Liver (tissue), 8 donors: ENCODE measurements at regions not wholly inside any gene's neighbourhood (a gene's known extent, or its start where the extent isn't known, plus 50 kb on each side); places are given as distances from the start of the nearest gene placed in this dataset.

Source experiments
- DNase-seq: peaks from one replicate; pipeline ENCODE4 v3.0.0-alpha.2; 2017; ENCODE audit warnings: low spot score
- H3K27ac ChIP-seq, 2 donors: one replicate each; pipeline ENCODE4 v1.7.0; 2013; ENCODE audit warnings: inconsistent platforms in 2 of 2, low read length in 2 of 2, control low read depth in 1 of 2, low read depth in 1 of 2, mild to moderate bottlenecking in 1 of 2
- H3K27me3 ChIP-seq, 4 donors: one replicate each; pipeline versions ENCODE4 v1.6.1 to v1.7.0; 2013; ENCODE audit warnings: low read length in 3 of 4, inconsistent platforms in 1 of 4, mild to moderate bottlenecking in 1 of 4, moderate library complexity in 1 of 4; ENCODE audit not compliant: control insufficient read depth in 4 of 4, insufficient read depth in 4 of 4
- H3K36me3 ChIP-seq, 4 donors: one replicate each; pipeline versions ENCODE4 v1.6.1 to v1.7.0; 2013; ENCODE audit warnings: low read length in 3 of 4, mild to moderate bottlenecking in 3 of 4, low read depth in 1 of 4, moderate library complexity in 1 of 4; ENCODE audit not compliant: control insufficient read depth in 4 of 4, insufficient read depth in 3 of 4
- H3K4me1 ChIP-seq, 4 donors: one replicate each; pipeline versions ENCODE4 v1.6.1 to v1.7.0; 2013; ENCODE audit warnings: low read length in 3 of 4, mild to moderate bottlenecking in 3 of 4, moderate library complexity in 1 of 4; ENCODE audit not compliant: control insufficient read depth in 4 of 4, insufficient read depth in 4 of 4
- H3K4me3 ChIP-seq, 3 donors: one replicate each; pipeline versions ENCODE4 v1.6.1 to v1.7.0; 2013; ENCODE audit warnings: low read length in 3 of 3, control low read depth in 1 of 3, low read depth in 1 of 3, mild to moderate bottlenecking in 1 of 3
- H3K9ac ChIP-seq, 2 donors: one replicate each; pipeline ENCODE4 v1.7.0; 2013; ENCODE audit warnings: low read length in 2 of 2, mild to moderate bottlenecking in 2 of 2, moderate library complexity in 2 of 2, control low read depth in 1 of 2, low read depth in 1 of 2
- H3K9me3 ChIP-seq, 4 donors: one replicate each; pipeline versions ENCODE4 v1.6.1 to v1.7.0; 2013; ENCODE audit warnings: low read length in 3 of 4; ENCODE audit not compliant: control insufficient read depth in 4 of 4
- CTCF ChIP-seq: fragments of 150-350 bp; IDR thresholded peaks from 2 replicates; pipeline ENCODE4 v1.5.1; 2017; ENCODE audit warnings: improper control_type of control experiment, low read depth, low read length; ENCODE audit not compliant: missing input control
- FOXA1 ChIP-seq: IDR thresholded peaks from 2 replicates; pipeline ENCODE4 v1.6.1; 2016; ENCODE audit warnings: antibody characterized with exemption
- FOXA2 ChIP-seq: IDR thresholded peaks from 2 replicates; pipeline ENCODE4 v1.6.1; 2016; ENCODE audit warnings: antibody characterized with exemption
- GABPA ChIP-seq, 2 donors: IDR thresholded peaks in 1 of 2; conservative IDR thresholded peaks in 1 of 2; 2 replicates each; pipeline ENCODE4 v1.6.1; 2016; ENCODE audit warnings: antibody characterized with exemption in 2 of 2, mild to moderate bottlenecking in 1 of 2, moderate library complexity in 1 of 2
- HNF4A ChIP-seq, 2 donors: conservative IDR thresholded peaks; 2 replicates each; pipeline ENCODE4 v1.6.1; 2016; ENCODE audit warnings: antibody characterized with exemption in 2 of 2, mild to moderate bottlenecking in 2 of 2
- HNF4G ChIP-seq: IDR thresholded peaks from 2 replicates; pipeline ENCODE4 v1.6.1; 2016; ENCODE audit warnings: antibody characterized with exemption
- JUND ChIP-seq, 2 donors: IDR thresholded peaks; 2 replicates each; pipeline ENCODE4 v1.6.1; 2016; ENCODE audit warnings: antibody characterized with exemption in 2 of 2
- NR2F2 ChIP-seq: IDR thresholded peaks from 2 replicates; pipeline ENCODE4 v1.6.1; 2016; ENCODE audit warnings: antibody characterized with exemption
- RAD21 ChIP-seq, 2 donors: IDR thresholded peaks; 2 replicates each; pipeline ENCODE4 v1.6.1; 2016; ENCODE audit warnings: antibody characterized with exemption in 2 of 2, mild to moderate bottlenecking in 2 of 2
- RXRA ChIP-seq, 2 donors: IDR thresholded peaks; 2 replicates each; pipeline ENCODE4 v1.6.1; 2017 to 2018; ENCODE audit warnings: antibody characterized with exemption in 2 of 2, mild to moderate bottlenecking in 1 of 2
- SP1 ChIP-seq: IDR thresholded peaks from 2 replicates; pipeline ENCODE4 v1.6.1; 2018; ENCODE audit warnings: antibody characterized with exemption, mild to moderate bottlenecking
- YY1 ChIP-seq: IDR thresholded peaks from 2 replicates; pipeline ENCODE4 v1.6.1; 2016; ENCODE audit warnings: antibody characterized with exemption, mild to moderate bottlenecking
- ZBTB33 ChIP-seq: IDR thresholded peaks from 2 replicates; pipeline ENCODE4 v1.6.1; 2016; ENCODE audit warnings: antibody characterized with exemption
- WGBS: extraction: QIAGEN DNeasy Blood & Tissue Kit; methylation state at CpG from one replicate; pipeline ENCODE4 v1.1.7; 2013; 5-methylcytosine and 5-hydroxymethylcytosine counted together
- donor health status: healthy.
- donor health status: healthy.
- donor health status: healthy.
- donor health status: healthy.
- donor health status: healthy.

GRCh38 chr7:24370541-24370940 is 86.6 kb downstream of the NPY start (continued):
- no peak for TF ChIP-seq ZBTB33
- TF ChIP-seq FOXA1 = no peak
- TF ChIP-seq CTCF = no peak
- TF ChIP-seq JUND (IDR thresholded peaks at IDR 0.05) = no peak
- TF ChIP-seq NR2F2 = no peak
- no peak for TF ChIP-seq HNF4G

GRCh38 chr7:24372961-24373955 is 89.3 kb downstream of the NPY start:
- TF ChIP-seq HNF4G (no peak), RAD21 (IDR thresholded peaks at IDR 0.05) (no peak), FOXA2 (no peak), HNF4A (conservative IDR thresholded peaks at IDR 0.05) (no peak), YY1 (no peak), RXRA (IDR thresholded peaks at IDR 0.05) (no peak), GABPA (IDR thresholded peaks at IDR 0.05 in 1 of 2, conservative IDR thresholded peaks at IDR 0.05 in 1 of 2) (no peak), CTCF (no peak), SP1 (no peak)
- Histone ChIP-seq H3K4me1 (no peaks in the 10 kb centered on the region), H3K36me3 (no peaks in the 10 kb centered on the region), H3K9me3 (no peaks in the 10 kb centered on the region), H3K4me3 (no peak overlapping the region), H3K27ac (no peak overlapping the region), H3K9ac (no peak overlapping the region), H3K27me3 (no peaks in the 10 kb centered on the region)
- WGBS = 77% methylated on average over 17 of the region's 17 CpGs
- no peak for DNase-seq
